CD4-positive, alpha-beta T cell treated with Interleukin-12 subunit alpha and Interleukin-12 subunit beta, for 1 hour (primary cell): ENCODE measurements at regions not wholly inside any gene's neighbourhood (a gene's known extent, or its start where the extent isn't known, plus 50 kb on each side); places are given as distances from the start of the nearest gene placed in this dataset.

Source experiments
- DNase-seq: peaks from one replicate; pipeline ENCODE4 v3.0.0-alpha.2; 2020

GRCh38 chr6:102679865-102680264, 1286.4 kb downstream of the GRIK2 start:
- no peak for DNase-seq

DNA sequence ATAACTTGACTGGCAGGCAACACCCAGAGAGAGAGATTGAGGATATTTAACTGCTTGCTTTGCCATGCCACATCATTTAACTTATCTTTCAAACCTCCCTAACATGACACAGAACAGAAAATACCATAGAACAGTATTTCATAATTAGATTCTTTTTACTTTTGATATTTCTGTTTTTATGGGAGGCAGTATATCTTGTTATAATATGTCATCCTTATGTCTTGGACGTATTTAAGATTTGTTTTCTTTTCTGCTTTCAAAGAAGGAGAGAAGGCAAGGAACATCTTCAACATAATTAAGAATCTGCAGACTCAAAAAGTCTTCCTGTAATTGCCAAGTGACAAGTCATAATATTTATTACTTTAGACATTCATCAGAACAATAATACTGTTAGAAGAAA, 1283.7 kb downstream of the GRIK2 start:
- DNase-seq, result no peak

DNA sequence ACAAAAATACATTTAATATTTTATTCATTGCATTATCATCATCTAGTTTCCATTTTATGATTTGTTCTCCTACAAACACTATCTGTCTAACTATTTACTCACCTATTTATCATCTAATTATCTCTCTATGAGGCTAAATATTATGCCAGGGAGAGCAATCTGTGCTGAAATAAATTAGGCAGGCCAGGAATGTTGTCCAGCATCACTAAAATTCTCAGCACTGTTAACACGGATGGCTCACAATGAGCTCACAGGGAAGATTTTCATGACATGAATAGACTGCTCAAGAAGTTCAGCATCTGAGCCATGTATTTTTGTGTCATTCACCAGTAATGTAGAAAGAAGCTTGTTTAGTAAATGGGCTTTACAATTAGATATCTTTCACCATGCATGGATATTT, 1277.2 kb downstream of the GRIK2 start:
- DNase-seq, result no peak

DNA sequence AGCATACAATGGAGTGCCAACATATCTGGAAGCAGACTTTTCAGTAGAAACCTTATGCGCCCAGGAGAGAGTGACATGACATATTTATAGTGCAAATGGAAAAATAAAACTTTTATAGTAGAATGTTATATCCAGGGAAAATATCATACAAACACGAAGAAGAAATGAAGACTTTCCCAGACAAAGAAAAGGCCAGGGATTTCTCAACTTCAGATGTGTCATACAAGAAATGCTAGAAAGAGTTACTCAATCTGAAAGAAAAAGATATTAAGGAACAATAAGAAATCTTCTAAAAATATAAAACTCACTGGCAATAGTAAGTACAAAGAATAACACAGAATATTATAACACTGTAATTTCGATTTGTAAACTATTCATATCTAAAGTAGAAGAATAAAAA, 1269.3 kb downstream of the GRIK2 start:
- DNase-seq, result no peak

- no peak for DNase-seq
These were observed 1266.8 kb downstream of the GRIK2 start for GRCh38 chr6:102660303-102660702.

DNA sequence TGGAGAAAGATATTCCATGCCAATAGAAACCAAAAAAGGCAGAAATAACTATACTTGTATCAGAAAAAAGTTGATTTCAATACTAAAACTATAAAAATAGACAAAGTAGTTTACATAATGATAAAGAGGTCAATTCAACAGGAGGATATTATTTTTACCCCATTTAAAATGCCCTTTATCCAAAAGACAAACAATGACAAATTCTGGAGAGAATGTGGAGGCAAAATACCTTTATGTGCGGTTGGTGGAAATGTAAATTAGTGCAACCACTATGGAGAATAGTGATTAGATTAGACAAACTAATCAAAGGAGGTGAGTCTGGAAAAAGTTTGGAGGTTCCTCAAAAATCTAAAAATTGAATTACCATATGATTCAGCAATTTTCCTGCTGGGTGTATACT, 1262.3 kb downstream of the GRIK2 start:
- DNase-seq, result no peak

- DNase-seq, result no peak
These were observed 1247.9 kb downstream of the GRIK2 start for GRCh38 chr6:102641426-102641825.

GRCh38 chr6:102631921-102632320, 1238.4 kb downstream of the GRIK2 start:
- DNase-seq, result no peak

GRCh38 chr6:102623201-102623600, 1229.7 kb downstream of the GRIK2 start:
- DNase-seq, result no peak

DNA sequence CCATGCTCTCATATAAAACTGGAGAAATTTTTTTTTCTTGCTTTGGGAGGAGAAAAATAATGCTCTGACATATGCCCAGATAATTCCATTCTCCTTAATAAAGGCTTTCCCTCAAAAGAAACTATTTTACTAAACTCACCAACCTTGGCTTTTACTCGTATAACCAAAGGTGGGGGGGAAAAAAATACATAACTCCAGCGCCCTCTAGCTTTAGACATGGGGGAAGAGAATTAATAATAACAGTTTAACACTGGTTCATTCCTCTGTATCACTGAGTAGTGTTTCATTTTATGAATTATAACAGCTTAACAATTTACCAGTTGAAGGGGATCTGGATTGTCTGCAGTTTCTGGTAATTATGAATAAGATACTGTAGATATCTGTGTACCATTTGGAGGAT, 1226.1 kb downstream of the GRIK2 start:
- DNase-seq, result no peak

- no peak for DNase-seq
These were observed 1189.1 kb downstream of the GRIK2 start for GRCh38 chr6:102582569-102582968.

- DNase-seq, result no peak
These were observed 1188.0 kb downstream of the GRIK2 start for GRCh38 chr6:102581378-102582124.

GRCh38 chr6:102571236-102571908, 1177.9 kb downstream of the GRIK2 start:
- DNase-seq, result no peak

- DNase-seq, result no peak
These were observed 1169.2 kb downstream of the GRIK2 start for GRCh38 chr6:102562713-102563112.

DNA sequence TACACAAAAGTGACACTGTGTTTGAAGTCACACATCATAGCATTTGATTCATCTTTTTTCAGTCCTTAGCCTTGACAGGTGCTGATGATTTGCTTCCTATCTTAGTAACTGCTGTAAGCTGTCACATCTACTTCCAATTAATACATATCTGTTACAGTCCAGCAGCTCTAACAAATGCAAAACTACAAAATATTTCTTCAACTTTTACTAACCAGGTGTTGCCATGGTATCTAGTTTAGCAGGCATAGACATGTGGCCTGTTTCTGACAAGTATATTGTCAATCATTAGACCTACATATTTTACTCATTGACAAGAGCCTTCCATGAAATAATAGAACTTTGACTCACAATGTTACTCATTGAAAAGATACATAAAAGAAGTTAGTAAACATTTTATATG, 1159.7 kb downstream of the GRIK2 start:
- DNase-seq, result no peak

- no peak for DNase-seq
These were observed 1155.8 kb downstream of the GRIK2 start for GRCh38 chr6:102549221-102549874.

DNA sequence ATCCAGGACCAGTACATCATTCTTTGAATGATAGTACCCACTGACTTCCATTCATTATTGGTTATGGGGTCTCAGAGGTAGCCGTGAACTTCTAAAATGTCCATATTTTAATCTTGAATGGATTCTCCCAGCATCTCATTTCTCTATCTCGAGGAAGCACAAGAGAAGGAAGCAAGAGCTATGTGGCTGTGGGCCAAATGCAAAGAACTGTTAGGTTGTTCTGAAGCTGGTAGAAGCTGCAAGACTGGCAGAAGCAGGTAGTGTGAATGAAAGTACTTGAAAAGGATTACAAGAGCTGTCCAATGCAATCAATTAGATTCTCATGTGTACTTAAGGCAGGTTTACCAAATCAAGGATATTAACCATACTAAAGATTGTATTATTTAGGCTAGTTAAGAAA, 1131.8 kb downstream of the GRIK2 start:
- DNase-seq, result no peak

DNA sequence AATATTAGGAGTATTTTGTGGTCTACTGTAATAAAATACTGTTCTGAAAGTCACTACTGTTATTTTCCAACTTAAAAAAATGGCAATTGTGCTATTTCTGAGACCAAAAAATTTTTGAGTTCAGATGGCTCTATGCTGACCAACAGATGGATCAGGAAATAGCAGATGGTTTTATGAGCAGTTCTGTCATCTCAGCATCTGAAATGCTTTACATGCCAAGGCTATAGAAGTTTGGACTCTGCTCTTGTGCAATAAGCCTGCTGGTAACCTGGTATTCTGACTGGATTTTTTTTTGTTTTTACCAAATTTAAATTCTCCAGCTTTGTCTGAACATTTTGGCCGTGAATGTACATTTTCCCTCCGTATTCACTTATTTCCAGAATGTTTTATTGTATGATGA, 1127.5 kb downstream of the GRIK2 start:
- DNase-seq, result no peak

GRCh38 chr6:102517506-102517905, 1124.0 kb downstream of the GRIK2 start:
- DNase-seq, result no peak

DNA sequence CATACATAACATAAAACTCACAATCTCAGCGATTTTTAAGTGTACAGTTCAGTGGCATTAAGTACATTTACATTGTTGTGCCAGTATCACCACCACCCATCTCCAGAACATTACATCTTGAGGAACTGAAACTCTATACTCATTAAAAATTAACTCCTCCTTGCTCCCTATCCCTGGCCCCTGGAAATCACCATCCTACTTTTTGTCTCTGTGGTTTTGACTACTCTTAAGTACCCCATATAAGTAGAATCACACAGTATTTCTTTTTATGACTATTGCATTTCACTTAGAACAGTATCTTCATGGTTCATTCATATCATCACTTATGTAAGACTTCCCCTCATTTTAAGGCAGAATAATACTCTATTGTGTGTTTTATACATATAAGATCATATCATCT, 1108.1 kb downstream of the GRIK2 start:
- DNase-seq, result no peak

DNA sequence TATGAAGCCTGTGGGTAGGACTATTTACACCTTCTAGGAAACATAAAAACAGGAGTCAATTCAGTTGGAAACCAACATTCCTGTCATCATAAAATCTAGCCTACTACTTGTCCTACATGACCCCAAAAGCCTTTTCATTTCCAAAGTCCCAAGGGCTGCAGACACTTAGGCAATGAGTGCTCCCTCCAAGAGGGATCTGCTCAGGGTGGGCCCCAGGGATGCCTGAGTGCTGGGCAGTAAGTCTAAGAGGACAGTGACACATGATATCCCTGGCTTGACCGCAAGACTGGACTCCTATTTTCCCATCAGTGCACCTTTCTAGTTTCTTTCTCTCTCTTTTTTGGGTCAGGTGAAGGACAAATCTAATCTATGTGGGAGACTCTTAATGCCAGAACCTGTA, 1101.3 kb downstream of the GRIK2 start:
- DNase-seq, result no peak

GRCh38 chr6:102493485-102493884, 1100.0 kb downstream of the GRIK2 start:
- no peak for DNase-seq

DNA sequence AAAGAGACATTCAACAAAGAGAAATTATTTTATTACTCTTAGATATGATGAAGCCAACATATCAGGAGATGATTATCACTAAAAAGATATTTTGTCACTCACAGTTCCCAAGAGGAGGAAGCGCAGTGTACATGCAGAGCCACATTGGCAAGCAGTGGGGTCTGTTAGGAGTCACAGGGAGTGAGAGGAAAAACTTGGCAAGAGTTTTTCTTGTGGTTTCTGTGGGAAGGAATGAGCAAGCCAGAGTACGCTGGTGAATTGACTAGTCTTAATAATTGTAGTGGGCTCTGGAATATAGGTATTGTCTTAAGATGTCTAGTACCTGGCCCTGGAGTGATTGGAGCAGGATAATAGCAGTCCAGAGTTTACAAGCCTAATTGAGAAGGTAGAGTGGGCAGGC, 1095.2 kb downstream of the GRIK2 start:
- no peak for DNase-seq

DNA sequence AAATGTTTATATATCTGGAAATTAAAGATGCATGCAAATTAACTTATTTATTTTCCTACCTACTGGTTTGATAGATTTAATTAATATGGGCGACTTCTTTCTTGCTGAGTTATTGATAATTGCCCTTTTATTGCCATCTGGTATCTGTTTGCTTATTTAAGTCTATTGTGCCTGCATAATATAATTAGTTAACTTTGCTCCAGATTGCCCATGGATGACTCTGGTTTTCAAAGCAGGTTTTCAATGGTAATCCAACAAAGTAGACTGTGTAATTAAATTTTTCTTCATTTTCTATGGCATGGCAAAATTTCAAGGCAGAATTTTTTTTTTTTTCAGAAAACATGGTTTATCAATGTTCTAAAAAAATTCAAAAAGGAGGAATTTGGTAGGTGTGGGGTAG, 1092.0 kb downstream of the GRIK2 start:
- no peak for DNase-seq
